Smooth muscle cell (in vitro differentiated cells): ENCODE measurements at regions not wholly inside any gene's neighbourhood (a gene's known extent, or its start where the extent isn't known, plus 50 kb on each side); places are given as distances from the start of the nearest gene placed in this dataset.

Experiments
- DNase-seq: peaks from one replicate; lab custom pipeline; 2025; ENCODE audit not compliant: unreplicated experiment; lab: John Stamatoyannopoulos, UW
- H2AFZ ChIP-seq: fragments of 200-600 bp; sonication (generic); 2 replicates; pipeline ENCODE4 v1.6.0; 2016; ENCODE audit warnings: antibody characterized with exemption, low read depth, mild to moderate bottlenecking
- H3F3A ChIP-seq: fragments of 200-600 bp; sonication (generic); 2 replicates; pipeline ENCODE4 v1.6.0; 2017; ENCODE audit warnings: antibody characterized with exemption, low read depth
- H3K27ac ChIP-seq: fragments of 200-600 bp; sonication (generic); 2 replicates; pipeline ENCODE4 v1.5.1; 2016; ENCODE audit warnings: low read depth, mild to moderate bottlenecking
- H3K27me3 ChIP-seq: fragments of 200-600 bp; sonication (generic); 2 replicates; pipeline ENCODE4 v1.6.1; 2016; ENCODE audit warnings: low read depth, mild to moderate bottlenecking
- H3K36me3 ChIP-seq: fragments of 200-600 bp; sonication (generic); 2 replicates; pipeline ENCODE4 v1.5.1; 2016; ENCODE audit warnings: low read depth
- H3K4me1 ChIP-seq: fragments of 200-600 bp; sonication (generic); 2 replicates; pipeline ENCODE4 v1.5.1; 2016; ENCODE audit warnings: low read depth
- H3K4me2 ChIP-seq: fragments of 200-600 bp; sonication (generic); 2 replicates; pipeline ENCODE4 v1.6.0; 2016; ENCODE audit warnings: mild to moderate bottlenecking
- H3K4me3 ChIP-seq: fragments of 200-600 bp; sonication (generic); 2 replicates; pipeline ENCODE4 v1.5.1; 2016; ENCODE audit warnings: mild to moderate bottlenecking
- H3K79me2 ChIP-seq: fragments of 200-600 bp; sonication (generic); 2 replicates; pipeline ENCODE4 v1.6.0; 2016; ENCODE audit warnings: low read depth, mild to moderate bottlenecking
- H3K9ac ChIP-seq: fragments of 200-600 bp; sonication (generic); 2 replicates; pipeline ENCODE4 v1.6.0; 2016; ENCODE audit warnings: low read depth
- H3K9me3 ChIP-seq: fragments of 200-600 bp; sonication (generic); replicated peaks from 2 replicates; pipeline ENCODE4 v1.5.1; 2016; ENCODE audit warnings: low read depth
- H4K20me1 ChIP-seq: fragments of 200-600 bp; sonication (generic); 2 replicates; pipeline ENCODE4 v1.6.0; 2016; ENCODE audit warnings: low read depth
- CTCF ChIP-seq: fragments of 200-600 bp; sonication (generic); IDR thresholded peaks from 2 replicates; pipeline ENCODE4 v1.5.1; 2017; ENCODE audit warnings: borderline replicate concordance, mild to moderate bottlenecking, antibody characterized with exemption; ENCODE audit not compliant: insufficient read depth, poor library complexity, severe bottlenecking
- WGBS: methylation state at CpG from one replicate; pipeline ENCODE4 v1.1.7; 2016; ENCODE audit warnings: low lambda C conversion rate; 5-methylcytosine and 5-hydroxymethylcytosine counted together

- Histone ChIP-seq H3F3A (no peaks in the 10 kb centered on the region), H2AFZ (no peak overlapping the region), H3K9me3 (peaks cover 7% of the 10 kb centered on the region), H3K27ac (no peak overlapping the region), H3K36me3 (no peaks in the 10 kb centered on the region), H3K79me2 (no peaks in the 10 kb centered on the region), H4K20me1 (no peaks in the 10 kb centered on the region), H3K4me2 (no peak overlapping the region), H3K9ac (no peak overlapping the region), H3K4me1 (no peaks in the 10 kb centered on the region), H3K27me3 (no peaks in the 10 kb centered on the region), H3K4me3 (no peak overlapping the region)
- no peak for DNase-seq
- 79% methylated on average over 4 of the region's 4 CpGs for WGBS
- no peak for TF ChIP-seq CTCF
Observed at GRCh38 chr18:33836564-33836963, 258.5 kb downstream of the ASXL3 start.

GRCh38 chr18:33835419-33835818 is 257.4 kb downstream of the ASXL3 start:
- Histone ChIP-seq H3K79me2 (no peaks in the 10 kb centered on the region), H3K4me3 (no peak overlapping the region), H3K4me2 (no peak overlapping the region), H3K27me3 (no peaks in the 10 kb centered on the region), H3K36me3 (no peaks in the 10 kb centered on the region), H3K9ac (no peak overlapping the region), H3K27ac (no peak overlapping the region), H4K20me1 (no peaks in the 10 kb centered on the region), H3F3A (no peaks in the 10 kb centered on the region), H2AFZ (no peak overlapping the region), H3K4me1 (no peaks in the 10 kb centered on the region), H3K9me3 (peaks cover 9% of the 10 kb centered on the region)
- DNase-seq, result no peak
- 96% methylated on average over 7 of the region's 7 CpGs for WGBS
- TF ChIP-seq CTCF, result no peak

GRCh38 chr18:33833842-33834241 is 255.8 kb downstream of the ASXL3 start:
- no peak for TF ChIP-seq CTCF
- H3K79me2 ChIP-seq, result no peaks in the 10 kb centered on the region
- WGBS, result 91% methylated on average over 1 of the region's 1 CpG

GRCh38 chr18:33831424-33831823 is 253.4 kb downstream of the ASXL3 start:
- peaks cover 9% of the 10 kb centered on the region for H3K9me3 ChIP-seq
- no peak overlapping the region for H3K4me3 ChIP-seq
- no peaks in the 10 kb centered on the region for H4K20me1 ChIP-seq
- H3F3A ChIP-seq, result no peaks in the 10 kb centered on the region
- no peak for TF ChIP-seq CTCF
- H3K4me2 ChIP-seq, result no peak overlapping the region
- no peak overlapping the region for H3K9ac ChIP-seq
- 35% methylated on average over 1 of the region's 1 CpG for WGBS
- no peak overlapping the region for H3K27ac ChIP-seq
- H3K27me3 ChIP-seq, result no peaks in the 10 kb centered on the region
- no peak overlapping the region for H2AFZ ChIP-seq
- no peaks in the 10 kb centered on the region for H3K4me1 ChIP-seq
- no peaks in the 10 kb centered on the region for H3K79me2 ChIP-seq
- no peak for DNase-seq
- H3K36me3 ChIP-seq, result no peaks in the 10 kb centered on the region

More at GRCh38 chr18:33833842-33834241, 255.8 kb downstream of the ASXL3 start:
- H2AFZ ChIP-seq, result no peak overlapping the region
- no peak overlapping the region for H3K4me2 ChIP-seq
- H3F3A ChIP-seq, result no peaks in the 10 kb centered on the region
- H3K9ac ChIP-seq, result no peak overlapping the region
- H3K4me3 ChIP-seq, result no peak overlapping the region
- H4K20me1 ChIP-seq, result no peaks in the 10 kb centered on the region
- H3K27me3 ChIP-seq, result no peaks in the 10 kb centered on the region
- no peaks in the 10 kb centered on the region for H3K36me3 ChIP-seq
- no peak for DNase-seq
- H3K27ac ChIP-seq, result no peak overlapping the region
- peaks cover 9% of the 10 kb centered on the region for H3K9me3 ChIP-seq
- no peaks in the 10 kb centered on the region for H3K4me1 ChIP-seq
